HG03280 (cell line): ENCODE measurements at regions not wholly inside any gene's neighbourhood (a gene's known extent, or its start where the extent isn't known, plus 50 kb on each side); places are given as distances from the start of the nearest gene placed in this dataset.
"Not testable (repeated sequence)": the region's sequence is repeated elsewhere in the genome, so short reads cannot be mapped to it uniquely, and the experiment has no call there.

Experiments
- ATAC-seq: cut with Tn5 transposase; IDR thresholded peaks from one replicate; pipeline ENCODE4 v1.9.1; 2021; ENCODE audit warnings: mild to moderate bottlenecking, moderate library complexity; ENCODE audit not compliant: unreplicated experiment

DNA sequence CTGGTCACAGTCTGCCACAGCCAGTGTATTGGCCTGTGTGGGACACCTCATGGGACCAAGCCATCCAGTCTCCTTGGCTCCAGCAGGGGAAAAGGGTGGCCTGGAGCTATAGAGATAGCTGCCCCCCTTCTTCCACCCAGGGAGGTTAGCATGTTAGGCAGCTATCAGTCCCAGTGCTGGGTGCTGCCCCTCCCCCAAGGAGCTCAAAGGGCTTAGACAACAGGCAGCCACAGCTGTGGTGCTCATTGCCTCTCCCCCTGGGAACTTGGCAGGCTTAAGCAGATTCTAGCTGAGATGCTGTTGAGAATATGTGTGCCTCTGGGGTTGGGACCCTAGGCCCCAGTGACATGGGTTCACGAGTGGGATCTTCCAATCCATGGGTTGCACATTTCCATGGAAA is 226.0 kb upstream of the PTGER4 start:
- no peak for ATAC-seq

DNA sequence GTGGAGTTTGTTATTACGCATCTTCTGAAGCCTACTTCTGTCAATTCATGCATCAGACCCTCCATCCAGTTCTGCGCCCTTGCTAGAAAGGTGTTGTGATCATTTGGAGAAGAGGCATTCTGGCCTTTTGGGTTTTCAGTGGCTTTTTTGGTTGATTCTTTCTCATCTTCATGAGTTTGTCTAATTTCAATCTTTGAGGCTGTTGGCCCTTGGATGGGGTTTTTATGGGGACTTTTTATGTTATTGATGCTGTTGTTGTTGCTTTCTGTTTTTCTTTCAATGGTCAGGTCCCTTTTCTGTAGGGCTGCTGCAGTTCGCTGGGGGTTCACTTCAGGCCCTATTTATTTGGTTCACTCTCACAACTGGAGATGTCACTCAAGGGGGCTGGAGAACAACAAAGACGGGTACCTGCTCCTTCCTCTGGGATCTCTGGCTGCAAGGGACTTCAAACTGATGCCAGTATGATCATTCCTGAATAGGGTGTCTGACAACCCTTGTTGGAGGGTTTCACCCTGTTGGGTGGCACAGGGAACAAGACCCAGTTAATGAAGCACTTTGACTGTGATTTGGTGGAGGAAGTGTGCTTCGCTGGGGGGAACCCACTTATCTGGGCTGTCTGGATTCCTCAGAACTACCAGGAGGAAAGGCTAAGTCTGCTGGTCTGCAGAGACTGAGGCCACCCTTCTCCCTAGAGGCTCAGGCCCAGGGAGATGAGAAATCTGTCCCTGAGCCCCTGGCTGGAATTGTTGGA is 226.7 kb upstream of the PTGER4 start:
- ATAC-seq, result no peak

DNA sequence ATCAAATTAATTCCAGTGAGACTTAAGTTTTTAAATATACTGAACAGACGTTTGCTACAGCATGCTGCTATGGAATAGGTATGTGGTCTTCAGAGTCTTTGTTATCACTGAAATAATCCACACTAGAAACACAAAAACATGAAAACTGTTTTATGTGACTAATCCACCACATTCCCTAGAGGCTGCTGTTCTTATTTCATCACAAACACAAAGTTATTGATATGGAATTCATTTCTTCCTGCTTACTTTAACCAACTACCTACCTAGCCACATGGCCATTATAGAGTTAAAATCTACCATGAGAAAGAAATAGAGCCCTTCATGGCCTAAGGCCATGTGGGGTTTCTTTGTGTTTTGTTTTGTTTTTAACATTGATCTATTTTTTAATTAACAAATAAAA is 232.3 kb upstream of the PTGER4 start:
- no peak for ATAC-seq

DNA sequence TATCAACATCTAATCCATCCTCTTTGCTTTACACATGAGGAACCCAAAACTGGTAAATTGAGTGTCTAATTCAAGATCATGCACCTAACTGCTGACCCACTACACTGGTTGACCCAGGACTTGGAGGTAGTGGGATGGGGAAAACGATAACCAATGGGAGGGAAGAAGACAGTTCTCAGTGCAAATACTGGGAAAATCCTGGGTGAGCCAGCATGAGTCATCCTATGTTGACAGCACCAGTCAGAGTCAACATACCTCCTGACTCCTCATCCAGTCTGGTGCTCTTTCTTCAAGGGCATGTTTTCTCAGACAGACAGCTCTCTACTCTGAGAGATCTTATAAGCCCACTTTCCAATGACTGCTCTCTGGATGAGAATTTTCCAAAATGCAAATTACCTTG is 232.8 kb upstream of the PTGER4 start:
- ATAC-seq, result no peak

GRCh38 chr5:40442346-40442745 is 237.4 kb upstream of the PTGER4 start:
- ATAC-seq, result no peak

GRCh38 chr5:40441733-40442132 is 238.0 kb upstream of the PTGER4 start:
- no peak for ATAC-seq

DNA sequence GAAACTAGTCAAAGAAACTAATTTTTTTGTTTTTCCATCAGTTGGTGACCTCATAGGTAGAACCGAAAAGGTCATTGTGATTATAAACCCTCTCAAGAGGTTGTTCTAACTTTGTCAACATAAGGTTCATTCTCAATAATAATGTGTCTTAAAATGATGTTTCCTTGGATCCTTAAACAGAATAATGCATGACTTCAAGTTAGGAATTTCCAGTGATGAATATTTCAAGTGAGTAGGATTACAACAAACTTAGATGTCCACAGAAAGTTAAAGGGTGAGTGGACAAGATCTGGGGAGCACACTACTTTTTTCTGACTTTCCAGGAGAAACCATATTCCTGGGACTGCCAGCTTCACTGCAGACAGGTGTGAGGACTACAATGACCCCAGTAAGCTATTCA is 239.0 kb upstream of the PTGER4 start:
- ATAC-seq, result no peak

- not testable (repeated sequence) for ATAC-seq
Observed at GRCh38 chr5:40439103-40439502, 240.6 kb upstream of the PTGER4 start.

DNA sequence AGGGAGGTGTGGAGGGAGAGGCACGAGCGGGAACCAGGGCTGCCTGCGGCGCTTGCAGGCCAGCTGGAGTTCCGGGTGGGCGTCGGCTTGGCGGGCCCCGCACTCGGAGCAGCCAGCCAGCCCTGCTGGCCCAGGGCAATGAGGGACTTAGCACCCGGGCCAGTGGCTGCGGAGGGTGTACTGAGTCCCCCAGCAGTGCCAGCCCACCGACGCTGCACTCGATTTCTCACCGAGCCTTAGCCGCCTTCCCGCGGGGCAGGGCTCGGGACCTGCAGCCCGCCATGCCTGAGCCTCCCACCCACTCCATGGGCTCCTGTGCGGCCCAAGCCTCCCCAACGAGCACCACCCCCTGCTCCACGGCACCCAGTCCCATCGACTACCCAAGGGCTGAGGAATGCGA is 241.1 kb upstream of the PTGER4 start:
- not testable (repeated sequence) for ATAC-seq

DNA sequence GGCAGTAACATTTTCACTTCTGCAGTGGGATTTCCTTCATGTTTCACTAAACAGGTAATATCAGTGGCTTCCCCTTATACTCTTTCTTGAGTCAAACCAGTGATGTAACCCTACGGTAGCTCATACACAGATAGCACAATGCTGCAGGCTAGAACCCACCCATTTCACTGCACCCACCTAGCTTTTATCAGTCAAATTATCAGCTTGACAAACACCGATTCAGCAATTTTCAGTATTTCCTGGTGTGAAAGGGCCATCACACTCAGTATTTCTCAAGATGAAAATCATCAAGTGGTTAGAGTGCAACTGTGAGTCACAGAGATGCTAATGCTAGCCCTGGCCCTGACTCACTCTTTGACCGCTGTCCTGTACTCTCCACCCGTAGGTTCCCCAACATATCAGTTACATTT is 242.3 kb upstream of the PTGER4 start:
- peak; percentile 67 for ATAC-seq

- ATAC-seq, result peak; percentile 53
Observed at GRCh38 chr5:40436535-40437237, 243.0 kb upstream of the PTGER4 start.

GRCh38 chr5:40435706-40436105 is 244.0 kb upstream of the PTGER4 start:
- not testable (repeated sequence) for ATAC-seq

- ATAC-seq, result no peak
Observed at GRCh38 chr5:40432836-40433235, 246.9 kb upstream of the PTGER4 start.

DNA sequence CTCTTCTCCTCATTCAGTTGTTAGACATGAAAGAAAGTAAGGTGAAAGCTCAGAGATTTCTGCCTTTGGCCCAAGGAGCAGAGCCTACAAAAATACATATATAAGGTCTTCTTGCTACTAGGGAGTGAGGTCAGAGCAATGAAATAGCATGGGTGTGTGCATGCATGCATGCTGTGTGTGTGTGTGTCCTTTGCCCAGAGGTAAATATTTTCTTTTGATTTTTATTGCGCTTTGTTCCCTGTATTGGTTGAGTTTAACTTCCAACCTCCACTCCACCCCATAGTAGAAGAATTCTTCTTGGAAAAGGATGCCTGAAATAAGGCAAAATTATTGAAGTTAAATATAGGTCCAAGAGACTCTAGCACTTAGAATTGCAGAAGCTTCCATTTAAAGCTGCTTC is 248.0 kb upstream of the PTGER4 start:
- no peak for ATAC-seq

- no peak for ATAC-seq
Observed at GRCh38 chr5:40430101-40430710, 249.5 kb upstream of the PTGER4 start.

DNA sequence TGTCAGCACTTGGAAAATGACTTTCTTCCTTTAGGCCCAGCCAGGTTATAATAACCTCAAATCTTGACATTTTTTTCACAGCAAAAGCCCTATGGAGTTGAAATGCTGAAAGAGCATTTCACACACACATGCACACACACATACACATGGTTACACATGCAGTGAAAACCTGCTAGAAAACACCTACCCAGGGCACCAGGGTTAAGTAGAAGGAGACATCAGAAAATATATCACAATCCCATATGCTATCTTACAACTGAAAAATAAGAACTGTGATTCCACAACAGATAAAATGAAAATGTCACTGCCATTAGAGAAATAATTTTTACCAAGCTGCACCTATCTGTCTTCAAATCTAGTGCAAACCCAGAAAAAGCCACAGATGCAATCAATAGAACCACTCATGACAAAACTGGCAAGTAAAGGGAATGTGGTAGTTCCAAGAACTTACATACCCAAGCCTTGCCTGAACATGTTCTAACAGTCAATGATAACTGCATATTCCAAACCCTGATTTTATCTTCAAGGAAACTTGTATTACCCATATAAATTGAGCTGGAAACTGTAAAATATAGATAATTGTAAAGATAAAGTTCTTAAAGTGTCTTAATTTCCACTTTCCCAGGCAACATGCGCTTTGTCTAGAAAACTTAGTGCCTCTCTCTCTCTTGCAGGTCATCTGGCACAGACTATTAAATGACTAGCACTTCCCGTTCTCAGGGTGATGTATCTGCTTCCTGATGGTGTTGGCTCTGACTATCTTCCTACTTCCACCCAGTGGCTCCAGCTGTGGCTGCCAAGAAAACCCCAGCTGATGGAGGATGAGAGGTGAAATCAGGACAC is 250.2 kb upstream of the PTGER4 start:
- no peak for ATAC-seq

DNA sequence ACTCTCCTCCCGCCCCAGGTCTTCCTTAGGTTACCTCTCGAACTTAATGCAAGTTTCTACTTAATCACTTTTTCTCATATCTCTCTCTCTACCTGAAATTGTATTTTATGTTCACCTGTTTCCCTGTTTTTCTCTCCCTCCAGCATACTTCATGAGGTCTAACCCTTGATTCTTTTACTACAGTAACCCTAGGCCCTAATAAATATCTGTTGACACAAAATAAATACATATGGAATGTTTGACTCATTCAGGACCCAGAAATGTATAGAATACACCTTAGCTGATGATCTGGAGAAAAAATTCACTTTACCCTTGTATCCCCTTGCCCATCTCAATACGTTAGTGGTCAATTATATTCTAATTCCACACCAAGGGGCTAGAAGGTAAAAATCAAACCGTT is 250.9 kb upstream of the PTGER4 start:
- no peak for ATAC-seq

DNA sequence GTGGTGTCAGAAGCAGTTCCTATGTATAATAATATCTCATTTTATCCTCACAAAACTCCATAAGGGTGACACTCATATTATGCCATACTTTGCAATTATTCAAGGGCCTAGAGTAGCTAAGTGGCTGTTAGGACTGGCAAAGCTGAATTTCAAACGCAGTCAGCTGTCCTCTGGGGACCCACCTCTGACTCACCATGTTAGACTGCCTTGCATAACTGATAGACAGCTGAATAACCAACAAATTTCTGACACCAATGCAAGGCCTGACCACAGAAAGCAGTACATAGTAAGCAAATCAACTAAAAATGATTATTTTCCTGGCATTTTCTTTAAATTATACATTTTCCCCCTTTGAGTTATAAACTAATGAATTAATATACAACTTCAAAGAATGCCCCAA is 251.6 kb upstream of the PTGER4 start:
- ATAC-seq, result no peak

- ATAC-seq, result not testable (repeated sequence)
Observed at GRCh38 chr5:40417046-40417810, 262.5 kb upstream of the PTGER4 start.

DNA sequence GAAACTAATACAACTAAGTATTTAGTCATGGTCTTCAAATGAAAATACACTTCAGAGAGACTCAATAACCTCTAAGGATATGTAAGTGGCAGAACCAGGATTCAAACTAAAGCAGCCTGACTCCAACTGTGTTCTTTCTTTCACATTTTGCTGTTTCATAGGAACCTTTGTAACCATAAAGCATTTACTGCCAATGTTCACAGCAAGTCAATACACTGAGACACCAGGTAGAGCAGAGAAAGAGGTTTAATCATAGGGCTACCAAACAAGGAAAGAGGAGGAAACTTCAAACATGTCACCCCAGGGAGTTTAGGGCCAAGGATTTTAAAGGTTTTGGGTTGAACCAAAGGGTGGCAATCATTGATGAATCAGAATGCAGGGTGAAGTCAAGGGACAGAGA is 263.1 kb upstream of the PTGER4 start:
- no peak for ATAC-seq
